ENCODE measurements at regions not wholly inside any gene's neighbourhood (a gene's known extent, or its start where the extent isn't known, plus 50 kb on each side); places are given as distances from the start of the nearest gene placed in this dataset.

DNA sequence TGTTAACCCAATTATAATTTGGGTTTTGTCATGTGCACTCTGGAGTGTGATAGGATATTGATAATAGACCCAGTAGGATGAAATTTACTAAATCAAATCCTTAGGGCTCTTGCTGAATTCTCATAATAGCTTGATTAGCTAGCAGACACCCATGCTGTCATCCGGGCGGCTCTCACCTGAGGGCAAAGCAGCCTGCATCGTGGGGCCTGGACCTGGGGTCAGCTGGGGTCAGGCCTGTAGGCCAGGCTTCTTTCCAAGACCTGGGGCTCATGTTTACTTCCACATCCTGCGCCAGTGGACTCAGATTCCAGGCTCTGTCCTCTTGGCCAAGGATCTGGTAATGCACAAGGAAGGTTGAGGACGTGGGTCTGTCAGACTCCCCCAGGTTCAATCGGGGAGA lies 486.3 kb downstream of the NPHP4 start:
- Histone ChIP-seq H2BK120ac (ENCODE audit: low read depth, low read length) (no peak overlapping the region), H3K18ac (ENCODE audit: low read length) (no peak overlapping the region), H3K79me1 (ENCODE audit: low read depth, low read length) (no peaks in the 10 kb centered on the region), H3K27ac (replicated peaks; ENCODE audit: low read length) (no peak overlapping the region), H2AFZ (ENCODE audit: low read length) (no peak overlapping the region), H3K9ac (ENCODE audit: low read depth, low read length, poor library complexity) (no peak overlapping the region), H3K27me3 (ENCODE audit: control insufficient read depth in 3 of 3, insufficient read depth in 3 of 3, low read depth in 1 of 3, low read length in 3 of 3) (peaks cover 0 to 14% (median 0%) of the 10 kb centered on the region in 3 experiments), H4K91ac (ENCODE audit: low read depth, low read length, poor library complexity) (no peak overlapping the region), H2BK5ac (ENCODE audit: low read length) (no peak overlapping the region), H3K36me3 (replicated peaks in 1 of 2; ENCODE audit: control insufficient read depth in 2 of 2, insufficient read depth in 2 of 2, low read length in 2 of 2) (no peaks in the 10 kb centered on the region), H2BK12ac (ENCODE audit: low read length) (no peak overlapping the region), H3K9me3 (replicated peaks in 1 of 2; ENCODE audit: control insufficient read depth in 2 of 2, insufficient read depth in 1 of 2, low read depth in 1 of 2, low read length in 2 of 2) (no peaks in the 10 kb centered on the region), H3K4me2 (ENCODE audit: insufficient read depth, low read length, poor library complexity, severe bottlenecking) (no peak overlapping the region), H3K4me1 (ENCODE audit: control insufficient read depth in 2 of 2, insufficient read depth in 1 of 2, low read depth in 1 of 2, low read length in 2 of 2) (no peaks in the 10 kb centered on the region), H2AK5ac (ENCODE audit: low read depth, low read length) (peak overlapping the region; percentile 42), H3K4me3 (ENCODE audit: low read length in 2 of 2) (no peak overlapping the region), H2BK15ac (ENCODE audit: low read length) (no peak overlapping the region), H3K4ac (ENCODE audit: low read length) (no peak overlapping the region), H3K23ac (ENCODE audit: low read depth, low read length, poor library complexity) (no peak overlapping the region), H3K14ac (ENCODE audit: low read length) (no peak overlapping the region), H4K8ac (ENCODE audit: low read depth, low read length) (no peak overlapping the region)
- no peak for DNase-seq (ENCODE audit: low spot score)
- WGBS, 2 donors (ENCODE audit: extremely low coverage in 2 of 2, insufficient read length in 2 of 2, insufficient replicate concordance in 1 of 2) = no CpG with 5 or more reads among the region's 6 CpGs

DNA sequence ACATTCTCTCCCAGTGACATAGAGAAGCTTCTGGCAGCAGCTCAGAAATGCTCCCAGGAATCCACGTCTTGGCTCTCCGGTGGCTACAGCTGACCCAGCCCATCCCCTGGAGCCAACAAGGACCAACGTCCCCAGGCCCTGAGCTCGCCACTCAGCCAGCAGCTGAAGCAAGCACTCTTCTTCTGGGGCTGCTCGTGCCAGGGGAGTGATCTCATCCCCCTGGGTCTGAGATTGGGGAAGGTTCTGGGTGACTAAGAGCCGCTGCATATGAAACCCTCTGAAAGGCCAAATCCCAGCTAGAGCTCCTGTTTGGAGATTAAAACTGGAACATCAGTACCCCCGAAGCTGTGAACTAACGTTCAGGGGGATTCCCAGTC lies 487.9 kb downstream of the NPHP4 start:
- Histone ChIP-seq H4K91ac (ENCODE audit: low read depth, low read length, poor library complexity) (no peak overlapping the region), H2BK12ac (ENCODE audit: low read length) (no peak overlapping the region), H2AFZ (ENCODE audit: low read length) (no peak overlapping the region), H2BK120ac (ENCODE audit: low read depth, low read length) (no peak overlapping the region), H3K9me3 (replicated peaks in 1 of 2; ENCODE audit: control insufficient read depth in 2 of 2, insufficient read depth in 1 of 2, low read depth in 1 of 2, low read length in 2 of 2) (peaks cover 0 to 4% of the 10 kb centered on the region in 2 donors), H2BK15ac (ENCODE audit: low read length) (no peak overlapping the region), H3K36me3 (replicated peaks in 1 of 2; ENCODE audit: control insufficient read depth in 2 of 2, insufficient read depth in 2 of 2, low read length in 2 of 2) (no peaks in the 10 kb centered on the region), H3K4me1 (ENCODE audit: control insufficient read depth in 2 of 2, insufficient read depth in 1 of 2, low read depth in 1 of 2, low read length in 2 of 2) (no peaks in the 10 kb centered on the region), H3K23ac (ENCODE audit: low read depth, low read length, poor library complexity) (no peak overlapping the region), H3K4me2 (ENCODE audit: insufficient read depth, low read length, poor library complexity, severe bottlenecking) (no peak overlapping the region), H3K14ac (ENCODE audit: low read length) (no peak overlapping the region), H3K79me1 (ENCODE audit: low read depth, low read length) (no peaks in the 10 kb centered on the region), H3K27me3 (ENCODE audit: control insufficient read depth in 3 of 3, insufficient read depth in 3 of 3, low read depth in 1 of 3, low read length in 3 of 3) (peaks cover 0 to 7% (median 0%) of the 10 kb centered on the region in 3 experiments), H4K8ac (ENCODE audit: low read depth, low read length) (no peak overlapping the region), H2AK5ac (ENCODE audit: low read depth, low read length) (no peak overlapping the region), H3K4ac (ENCODE audit: low read length) (no peak overlapping the region), H3K27ac (replicated peaks; ENCODE audit: low read length) (no peak overlapping the region), H3K9ac (ENCODE audit: low read depth, low read length, poor library complexity) (no peak overlapping the region), H2BK5ac (ENCODE audit: low read length) (no peak overlapping the region), H3K18ac (ENCODE audit: low read length) (no peak overlapping the region), H3K4me3 (ENCODE audit: low read length in 2 of 2) (no peak overlapping the region)
- no CpG with 5 or more reads among the region's 8 CpGs for WGBS, 2 donors (ENCODE audit: extremely low coverage in 2 of 2, insufficient read length in 2 of 2, insufficient replicate concordance in 1 of 2)
- DNase-seq (ENCODE audit: low spot score) = no peak

DNA sequence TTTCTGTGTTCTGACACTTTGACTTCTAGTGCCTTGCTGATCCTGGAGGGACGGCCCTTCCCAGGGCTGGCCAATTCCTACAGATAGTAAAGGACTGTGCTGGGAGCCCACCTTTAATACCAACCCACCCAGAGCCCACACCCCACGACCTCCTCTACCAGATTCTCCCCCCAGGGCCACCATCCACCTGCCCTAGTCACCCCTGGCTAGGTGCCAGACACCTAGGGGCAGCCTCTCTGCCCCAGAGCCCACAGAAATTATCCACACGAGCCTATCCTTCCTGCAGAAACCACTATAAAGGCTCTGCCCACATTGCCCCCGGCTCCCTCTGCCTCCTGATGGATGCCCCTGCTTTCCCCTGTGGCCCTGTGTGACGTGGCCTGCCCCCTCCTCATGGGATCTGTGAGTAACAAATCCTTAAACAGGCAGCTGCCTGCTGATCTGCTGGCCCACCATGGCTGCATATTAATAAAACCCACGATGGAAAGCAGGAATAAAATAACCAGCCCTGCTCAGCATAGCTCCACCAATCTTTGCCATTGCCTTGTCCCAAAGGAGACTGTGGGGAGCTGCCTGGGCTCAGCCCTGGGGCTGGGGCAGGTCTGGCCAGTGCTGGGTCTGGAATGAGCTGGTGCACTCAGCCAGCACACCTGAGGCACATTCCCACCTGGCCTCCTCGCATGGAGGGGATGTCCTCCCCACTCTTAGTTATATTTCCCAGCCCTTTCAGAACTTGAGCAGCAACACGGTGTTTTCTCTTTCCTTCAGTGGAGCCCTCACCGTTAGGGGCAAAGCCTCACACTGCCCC lies 488.5 kb downstream of the NPHP4 start:
- peaks cover 0 to 4% of the 10 kb centered on the region in 2 donors for H3K9me3 ChIP-seq (replicated peaks in 1 of 2; ENCODE audit: control insufficient read depth in 2 of 2, insufficient read depth in 1 of 2, low read depth in 1 of 2, low read length in 2 of 2)
- H4K91ac ChIP-seq (ENCODE audit: low read depth, low read length, poor library complexity) = no peak overlapping the region
- H3K4ac ChIP-seq (ENCODE audit: low read length) = no peak overlapping the region
- H3K9ac ChIP-seq (ENCODE audit: low read depth, low read length, poor library complexity) = no peak overlapping the region
- WGBS, 2 donors (ENCODE audit: extremely low coverage in 2 of 2, insufficient read length in 2 of 2, insufficient replicate concordance in 1 of 2) = no CpG with 5 or more reads among the region's 9 CpGs
- H4K8ac ChIP-seq (ENCODE audit: low read depth, low read length) = no peak overlapping the region
- no peak overlapping the region for H3K18ac ChIP-seq (ENCODE audit: low read length)
- no peak overlapping the region for H3K14ac ChIP-seq (ENCODE audit: low read length)
- no peaks in the 10 kb centered on the region for H3K4me1 ChIP-seq (ENCODE audit: control insufficient read depth in 2 of 2, insufficient read depth in 1 of 2, low read depth in 1 of 2, low read length in 2 of 2)
- no peak overlapping the region for H2AFZ ChIP-seq (ENCODE audit: low read length)
- no peak for DNase-seq (ENCODE audit: low spot score)
- H2BK120ac ChIP-seq (ENCODE audit: low read depth, low read length) = no peak overlapping the region
- no peaks in the 10 kb centered on the region for H3K79me1 ChIP-seq (ENCODE audit: low read depth, low read length)
- no peaks in the 10 kb centered on the region for H3K36me3 ChIP-seq (replicated peaks in 1 of 2; ENCODE audit: control insufficient read depth in 2 of 2, insufficient read depth in 2 of 2, low read length in 2 of 2)
- no peak overlapping the region for H3K23ac ChIP-seq (ENCODE audit: low read depth, low read length, poor library complexity)
- peaks cover 0 to 7% (median 0%) of the 10 kb centered on the region in 3 experiments for H3K27me3 ChIP-seq (ENCODE audit: control insufficient read depth in 3 of 3, insufficient read depth in 3 of 3, low read depth in 1 of 3, low read length in 3 of 3)
- H2AK5ac ChIP-seq (ENCODE audit: low read depth, low read length) = peak overlapping the region; percentile 28
- no peak overlapping the region for H3K4me2 ChIP-seq (ENCODE audit: insufficient read depth, low read length, poor library complexity, severe bottlenecking)
- H3K27ac ChIP-seq (replicated peaks; ENCODE audit: low read length) = no peak overlapping the region
- no peak overlapping the region for H2BK5ac ChIP-seq (ENCODE audit: low read length)
- no peak overlapping the region for H2BK12ac ChIP-seq (ENCODE audit: low read length)
- H3K4me3 ChIP-seq (ENCODE audit: low read length in 2 of 2) = no peak overlapping the region
- no peak overlapping the region for H2BK15ac ChIP-seq (ENCODE audit: low read length)

DNA sequence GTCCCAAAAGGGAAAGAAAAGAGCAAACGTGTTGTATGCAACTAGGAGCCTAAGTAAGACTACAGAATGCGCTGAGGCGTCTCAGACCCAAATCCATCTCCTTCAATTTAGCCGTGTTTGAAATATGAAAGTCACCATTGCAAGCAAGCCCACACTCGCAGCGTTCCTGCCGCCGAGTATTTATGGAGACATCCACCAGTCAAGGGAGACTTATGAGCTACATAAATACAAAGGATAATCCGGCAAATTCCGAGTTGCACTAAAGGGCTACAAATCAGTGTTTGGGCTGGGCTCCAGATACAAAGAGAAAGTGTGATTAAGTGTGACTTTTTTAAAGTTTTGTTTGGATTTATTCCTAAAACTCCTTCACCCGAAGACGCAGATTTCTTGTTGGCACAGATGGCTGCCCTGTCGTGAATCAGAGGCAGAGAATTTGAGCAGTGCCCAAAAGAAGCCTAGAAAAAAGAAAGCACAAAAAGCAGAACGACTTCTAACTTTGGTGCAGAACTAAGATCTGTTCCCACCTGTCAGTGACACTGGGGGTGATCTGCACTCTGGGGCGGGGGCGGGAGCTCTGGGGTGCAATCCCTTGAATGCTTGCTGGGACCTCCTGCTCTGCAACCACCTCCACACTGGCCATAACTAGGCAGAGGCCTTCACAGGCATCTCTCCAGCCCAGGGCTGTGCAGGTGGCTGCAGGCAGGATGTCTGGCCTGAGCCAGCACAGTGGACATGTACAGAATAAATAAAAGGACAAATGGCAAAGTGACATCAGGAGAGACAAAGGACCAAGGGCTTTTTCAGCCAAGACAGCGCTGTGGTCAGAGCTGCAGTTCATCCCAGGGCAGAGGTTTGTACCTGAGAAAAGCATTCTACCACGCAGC lies 489.7 kb downstream of the NPHP4 start:
- Histone ChIP-seq H2BK15ac (ENCODE audit: low read length) (no peak overlapping the region), H2AK5ac (ENCODE audit: low read depth, low read length) (no peak overlapping the region), H3K14ac (ENCODE audit: low read length) (peak overlapping the region; percentile 21), H2BK120ac (ENCODE audit: low read depth, low read length) (no peak overlapping the region), H3K4me1 (ENCODE audit: control insufficient read depth in 2 of 2, insufficient read depth in 1 of 2, low read depth in 1 of 2, low read length in 2 of 2) (no peaks in the 10 kb centered on the region), H4K91ac (ENCODE audit: low read depth, low read length, poor library complexity) (no peak overlapping the region), H3K18ac (ENCODE audit: low read length) (peak overlapping the region; percentile 5), H3K27me3 (ENCODE audit: control insufficient read depth in 3 of 3, insufficient read depth in 3 of 3, low read depth in 1 of 3, low read length in 3 of 3) (peaks cover 0 to 7% (median 0%) of the 10 kb centered on the region in 3 experiments), H3K23ac (ENCODE audit: low read depth, low read length, poor library complexity) (no peak overlapping the region), H3K36me3 (replicated peaks in 1 of 2; ENCODE audit: control insufficient read depth in 2 of 2, insufficient read depth in 2 of 2, low read length in 2 of 2) (no peaks in the 10 kb centered on the region), H3K4me3 (ENCODE audit: low read length in 2 of 2) (no peak overlapping the region), H3K4ac (ENCODE audit: low read length) (no peak overlapping the region), H2BK5ac (ENCODE audit: low read length) (no peak overlapping the region), H3K79me1 (ENCODE audit: low read depth, low read length) (no peaks in the 10 kb centered on the region), H4K8ac (ENCODE audit: low read depth, low read length) (no peak overlapping the region), H3K9ac (ENCODE audit: low read depth, low read length, poor library complexity) (no peak overlapping the region), H2BK12ac (ENCODE audit: low read length) (no peak overlapping the region), H3K27ac (replicated peaks; ENCODE audit: low read length) (no peak overlapping the region), H3K9me3 (replicated peaks in 1 of 2; ENCODE audit: control insufficient read depth in 2 of 2, insufficient read depth in 1 of 2, low read depth in 1 of 2, low read length in 2 of 2) (peaks cover 0 to 4% of the 10 kb centered on the region in 2 donors), H3K4me2 (ENCODE audit: insufficient read depth, low read length, poor library complexity, severe bottlenecking) (no peak overlapping the region), H2AFZ (ENCODE audit: low read length) (no peak overlapping the region)
- WGBS, 2 donors (ENCODE audit: extremely low coverage in 2 of 2, insufficient read length in 2 of 2, insufficient replicate concordance in 1 of 2) = no CpG with 5 or more reads among the region's 18 CpGs
- DNase-seq (ENCODE audit: low spot score) = no peak
